Hematopoietic multipotent progenitor cell (in vitro differentiated cells): ENCODE measurements at regions not wholly inside any gene's neighbourhood (a gene's known extent, or its start where the extent isn't known, plus 50 kb on each side); places are given as distances from the start of the nearest gene placed in this dataset.
"Not testable (repeated sequence)": the region's sequence is repeated elsewhere in the genome, so short reads cannot be mapped to it uniquely, and the experiment has no call there.

ENCODE experiments used
- DNase-seq, 3 donors: peaks; one replicate each; pipeline ENCODE4 v3.0.0-alpha.2; 2011 to 2015; ENCODE audit warnings: low read depth in 2 of 3, low spot score in 2 of 3

DNA sequence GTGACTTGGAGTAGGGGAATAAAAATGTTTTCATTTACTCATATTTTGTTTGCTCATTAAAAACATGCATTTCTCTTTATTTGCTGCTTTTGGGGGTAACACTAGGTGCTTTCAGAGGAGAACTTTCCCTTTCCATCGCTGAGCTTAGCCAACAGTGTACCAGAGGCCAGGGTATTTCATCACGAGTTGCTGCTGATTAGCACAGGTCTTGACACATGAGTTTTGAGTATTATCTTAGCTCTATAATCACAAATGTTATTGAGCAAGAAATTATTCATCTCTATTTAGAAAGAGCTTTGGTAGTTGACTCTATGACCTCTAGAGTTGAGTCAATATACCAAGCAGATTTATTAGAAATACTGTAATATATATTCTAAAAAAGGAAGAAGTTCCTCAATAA is 375.9 kb downstream of the NXPH1 start:
- DNase-seq, result no peak

GRCh38 chr7:8817448-8818036 is 384.1 kb downstream of the NXPH1 start:
- DNase-seq, result peak in 1 of 3 donors; percentile 4

DNA sequence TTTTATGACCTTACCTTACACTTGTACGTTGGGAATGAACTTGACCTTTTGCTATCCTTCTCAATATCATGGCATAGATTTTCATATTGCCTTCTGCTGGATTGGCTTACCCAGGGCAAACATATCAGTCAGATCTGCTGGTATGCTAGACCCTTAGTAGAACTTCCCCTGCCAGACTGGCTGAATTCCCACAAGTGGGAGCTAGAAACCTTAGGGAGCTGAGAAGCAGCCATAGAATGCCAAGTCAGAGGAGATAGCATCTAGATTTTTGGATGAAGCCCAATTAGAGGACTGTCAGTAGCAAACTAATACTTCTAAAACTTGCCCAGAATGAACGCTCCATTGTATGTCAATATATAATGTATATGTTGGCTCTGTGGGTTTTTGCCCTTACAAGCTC is 385.0 kb downstream of the NXPH1 start:
- no peak for DNase-seq

- no peak for DNase-seq
Measured at GRCh38 chr7:8822595-8822994, 389.2 kb downstream of the NXPH1 start.

DNA sequence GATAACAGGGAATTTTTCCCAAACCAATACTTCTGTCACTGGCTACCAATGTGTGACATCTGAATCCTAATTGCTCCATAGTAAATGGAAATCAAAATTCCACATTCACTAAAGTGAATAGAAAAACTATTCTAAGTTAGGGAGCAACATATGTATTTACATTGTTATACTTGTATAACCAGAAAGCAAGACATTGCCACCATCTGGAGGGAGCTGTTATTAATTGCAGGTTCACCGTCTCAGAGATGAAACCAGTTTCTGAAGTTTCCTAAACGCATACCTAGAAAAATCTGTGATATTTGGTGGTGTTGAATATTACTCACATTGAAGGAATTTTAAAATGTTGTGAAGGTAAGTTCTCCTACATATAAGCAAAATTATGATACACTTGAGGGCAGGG is 390.1 kb downstream of the NXPH1 start:
- no peak for DNase-seq

- DNase-seq, result no peak
Measured at GRCh38 chr7:8827329-8827728, 393.9 kb downstream of the NXPH1 start.

GRCh38 chr7:8829100-8829499 is 395.7 kb downstream of the NXPH1 start:
- DNase-seq, result no peak

DNA sequence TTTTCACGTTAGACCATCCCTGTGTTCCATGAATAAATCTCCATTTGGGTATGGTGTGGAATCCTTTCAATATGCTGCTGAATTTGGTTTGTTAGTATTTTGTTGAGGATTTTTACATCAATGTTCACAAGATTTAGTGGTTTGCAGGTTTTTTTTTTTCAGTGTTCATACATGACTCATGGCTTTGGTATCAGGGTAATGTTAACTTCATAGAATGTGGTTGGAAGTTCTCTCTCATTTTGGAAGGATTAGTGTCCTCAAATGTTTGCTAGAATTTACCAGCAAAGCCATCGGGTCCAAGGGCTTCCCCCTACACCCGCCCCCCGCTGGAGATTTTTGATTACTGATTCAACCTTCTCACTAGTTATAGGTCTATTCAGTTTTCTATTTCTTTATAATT is 398.0 kb downstream of the NXPH1 start:
- no peak for DNase-seq

DNA sequence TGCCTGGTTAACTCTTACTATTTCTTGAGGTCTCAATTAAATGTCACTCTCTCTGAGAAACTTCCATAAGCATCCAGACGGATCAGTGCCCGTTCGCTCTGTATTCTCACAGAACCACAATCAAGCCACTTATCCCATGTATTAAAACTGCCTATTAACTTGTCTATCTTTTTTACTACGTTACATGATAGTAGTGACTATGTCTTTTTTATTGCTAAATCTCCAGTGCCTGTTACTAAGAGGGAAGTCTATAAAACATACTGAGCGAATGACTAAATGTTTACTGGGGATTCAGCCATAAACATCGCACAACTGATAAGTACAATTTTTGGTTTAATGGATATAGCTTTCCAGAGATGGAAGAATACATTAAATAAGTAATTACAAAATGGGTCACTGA is 399.9 kb downstream of the NXPH1 start:
- no peak for DNase-seq

DNA sequence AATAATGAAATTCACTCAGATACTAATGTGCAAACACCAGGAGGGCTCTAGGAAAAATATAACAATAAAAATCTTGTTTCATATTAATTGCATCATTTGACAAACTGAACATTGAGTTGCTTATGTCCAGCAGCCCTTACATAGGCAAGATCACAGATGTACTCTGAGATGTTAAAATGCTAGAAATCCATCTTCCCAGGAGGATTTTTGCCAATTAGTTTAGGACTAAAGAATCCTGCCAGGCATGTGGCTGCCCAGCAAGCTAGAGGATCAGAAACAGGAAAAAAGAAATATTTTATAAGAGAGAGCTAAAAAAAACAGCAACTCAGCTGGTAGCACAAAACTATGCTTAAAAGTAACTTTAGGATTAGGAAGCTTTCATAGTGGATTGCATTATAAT is 407.8 kb downstream of the NXPH1 start:
- no peak for DNase-seq

- DNase-seq, result no peak
Measured at GRCh38 chr7:8871716-8872115, 438.3 kb downstream of the NXPH1 start.

DNA sequence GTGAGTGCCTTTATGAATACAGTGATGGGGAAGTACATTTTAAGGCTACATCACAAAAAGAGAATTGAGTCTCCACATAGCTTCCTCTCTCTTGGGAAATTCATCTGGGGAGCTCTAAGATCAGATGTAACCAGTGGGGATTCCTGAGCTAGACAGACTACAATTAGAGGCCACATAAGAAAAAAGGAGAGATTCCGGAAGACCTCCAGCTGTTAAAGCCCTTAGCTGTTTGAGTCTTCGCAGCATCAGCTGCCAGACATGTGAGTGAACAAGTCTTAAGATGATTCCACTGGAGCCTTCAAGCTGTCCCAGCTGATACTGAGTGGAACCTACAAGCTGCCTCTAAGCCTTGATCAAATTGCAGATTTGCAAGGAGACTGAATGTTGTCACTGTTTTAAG is 448.5 kb downstream of the NXPH1 start:
- no peak for DNase-seq

DNA sequence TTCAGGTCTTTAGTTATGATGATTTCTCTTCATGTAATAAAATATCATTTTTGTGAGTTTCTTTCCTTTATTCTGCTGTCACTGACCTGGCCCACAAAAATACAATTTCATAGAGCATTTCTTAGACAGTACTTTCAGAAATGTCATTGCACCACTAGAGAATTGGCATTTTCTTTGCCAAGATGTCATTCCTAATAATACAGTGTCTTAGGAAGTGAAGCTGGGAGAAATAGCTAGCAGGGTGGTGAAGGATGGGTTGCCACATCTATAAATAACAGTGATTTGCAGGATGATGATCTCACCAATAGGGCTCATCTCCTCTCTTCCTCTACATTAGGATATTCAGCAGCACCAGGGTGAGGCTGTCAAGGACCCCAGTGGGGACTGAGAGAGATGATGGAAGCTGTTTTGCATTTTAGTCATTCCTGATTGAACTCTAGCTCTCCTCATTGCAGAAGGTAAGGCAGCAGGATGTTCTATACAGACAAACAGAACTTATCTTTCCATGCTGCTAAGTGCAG is 452.1 kb downstream of the NXPH1 start:
- DNase-seq, result no peak

- DNase-seq, result not testable (repeated sequence)
Measured at GRCh38 chr7:8890346-8890745, 456.9 kb downstream of the NXPH1 start.

GRCh38 chr7:8893775-8894174 is 460.4 kb downstream of the NXPH1 start:
- DNase-seq, result no peak

GRCh38 chr7:8906396-8907075 is 473.1 kb downstream of the NXPH1 start:
- DNase-seq, result no peak

DNA sequence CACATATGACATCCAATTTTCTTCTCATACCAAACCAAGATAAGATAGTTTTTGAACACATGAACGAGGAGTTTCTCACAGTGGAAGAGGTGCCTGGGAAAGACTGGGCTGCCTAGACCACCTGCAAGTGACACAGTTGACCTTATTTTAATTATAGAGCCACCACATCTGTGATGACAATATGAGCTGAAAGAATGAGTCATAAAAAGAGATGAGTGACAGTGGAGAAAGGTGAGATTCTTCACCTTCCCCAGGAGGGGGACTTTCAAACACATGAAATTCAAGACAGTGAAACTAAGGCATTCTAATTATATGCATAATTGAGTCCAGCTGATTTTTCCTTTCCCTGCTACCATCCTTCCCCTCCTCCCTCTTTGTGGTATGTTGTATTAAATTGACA is 475.5 kb downstream of the NXPH1 start:
- DNase-seq, result no peak

DNA sequence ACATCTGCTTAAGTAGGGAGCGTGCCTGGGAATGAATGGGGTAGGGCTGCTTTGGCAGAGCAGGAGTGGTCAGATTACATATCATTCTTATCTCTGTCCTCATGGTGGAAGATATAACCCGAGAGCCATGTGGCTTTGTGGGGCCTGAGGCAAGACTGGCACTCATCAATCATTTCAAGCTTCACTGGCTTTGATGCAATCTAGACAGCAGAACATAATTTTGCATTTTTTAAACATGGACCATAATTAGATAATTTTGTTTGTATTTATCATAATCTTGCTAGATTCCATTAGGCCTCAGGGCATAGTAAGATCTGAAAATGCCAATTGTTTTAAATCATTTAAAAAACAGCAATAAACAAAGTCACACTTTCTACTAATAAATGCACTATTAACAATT is 480.3 kb downstream of the NXPH1 start:
- no peak for DNase-seq

GRCh38 chr7:8921807-8922206 is 488.4 kb downstream of the NXPH1 start:
- DNase-seq, result no peak

DNA sequence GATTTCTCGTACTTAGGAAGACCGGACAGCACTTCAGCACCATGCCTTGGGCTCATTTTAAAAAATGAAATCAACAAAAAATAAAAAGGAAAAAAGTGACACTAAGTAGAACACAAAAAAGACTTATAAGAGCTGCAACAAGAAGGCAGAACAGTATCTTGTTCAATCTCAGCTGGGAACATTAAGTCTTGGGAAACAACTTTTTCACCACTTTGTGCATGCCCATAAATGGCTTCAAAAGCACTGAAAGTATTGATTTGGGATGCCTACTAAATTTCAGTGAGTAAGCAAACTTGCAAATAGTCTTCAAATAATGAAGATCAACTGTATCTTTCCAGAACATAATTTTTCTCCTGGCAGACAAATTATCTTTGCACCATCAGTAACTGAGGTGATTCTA is 489.3 kb downstream of the NXPH1 start:
- no peak for DNase-seq

DNA sequence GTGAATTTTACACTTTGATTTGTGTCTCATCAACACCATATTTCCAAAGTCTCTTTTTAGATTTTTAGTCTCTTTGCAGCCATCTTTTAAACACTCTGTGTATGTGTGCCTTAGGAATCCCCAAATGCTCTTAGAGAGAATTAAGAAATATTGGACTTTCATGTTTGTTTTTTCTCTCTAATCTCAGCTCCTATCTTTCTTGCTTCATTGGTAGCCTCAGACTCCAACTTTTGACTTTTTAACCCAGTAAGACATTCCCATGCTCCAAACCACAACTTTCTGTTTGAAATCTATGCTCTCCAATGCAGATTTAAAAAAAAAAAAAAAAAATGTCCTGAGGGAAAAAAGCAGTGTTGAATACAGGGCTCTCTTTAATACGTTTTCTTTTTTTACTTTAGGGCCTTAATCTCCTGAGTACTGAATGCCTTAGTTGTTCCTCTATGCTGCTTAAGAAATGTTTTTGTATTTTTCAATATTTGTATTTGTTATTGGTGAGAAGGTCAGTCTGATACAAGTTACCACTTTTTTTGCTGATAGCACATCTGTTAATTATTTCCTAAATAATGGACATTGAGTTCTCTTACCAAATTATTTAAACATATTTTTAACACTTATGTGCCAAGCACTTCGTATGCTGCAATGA is 489.9 kb downstream of the NXPH1 start:
- no peak for DNase-seq
